CD4-positive, alpha-beta T cell treated with Interleukin-6 for 4 hours (primary cell): ENCODE measurements at regions not wholly inside any gene's neighbourhood (a gene's known extent, or its start where the extent isn't known, plus 50 kb on each side); places are given as distances from the start of the nearest gene placed in this dataset.
"Not testable (repeated sequence)": the region's sequence is repeated elsewhere in the genome, so short reads cannot be mapped to it uniquely, and the experiment has no call there.

Experiments
- DNase-seq: peaks from one replicate; pipeline ENCODE4 v3.0.0-alpha.2; 2020; ENCODE audit warnings: mixed read lengths

- not testable (repeated sequence) for DNase-seq
Observed at GRCh38 chr7:35853194-35853593, 52.3 kb downstream of the SEPTIN7 start.

- no peak for DNase-seq
Observed at GRCh38 chr7:35854311-35854710, 53.5 kb downstream of the SEPTIN7 start.

- no peak for DNase-seq
Observed at GRCh38 chr7:35856175-35856574, 55.3 kb downstream of the SEPTIN7 start.

- DNase-seq: no peak
Observed at GRCh38 chr7:35860664-35861063, 59.8 kb downstream of the SEPTIN7 start.

GRCh38 chr7:35865287-35865686 lies 64.4 kb downstream of the SEPTIN7 start:
- no peak for DNase-seq

GRCh38 chr7:35866186-35866585 lies 65.3 kb downstream of the SEPTIN7 start:
- no peak for DNase-seq

GRCh38 chr7:35869117-35869516 lies 68.3 kb downstream of the SEPTIN7 start:
- DNase-seq: not testable (repeated sequence)

- DNase-seq: no peak
Observed at GRCh38 chr7:35869810-35870209, 69.0 kb downstream of the SEPTIN7 start.

- DNase-seq: no peak
Observed at GRCh38 chr7:35871856-35872255, 71.0 kb downstream of the SEPTIN7 start.

- no peak for DNase-seq
Observed at GRCh38 chr7:35874886-35875285, 74.0 kb downstream of the SEPTIN7 start.

- no peak for DNase-seq
Observed at GRCh38 chr7:35875292-35875691, 74.4 kb downstream of the SEPTIN7 start.

GRCh38 chr7:35878351-35878750 lies 77.5 kb downstream of the SEPTIN7 start:
- DNase-seq: no peak

GRCh38 chr7:35887430-35887829 lies 86.6 kb downstream of the SEPTIN7 start:
- not testable (repeated sequence) for DNase-seq

GRCh38 chr7:35889001-35889400 lies 88.1 kb downstream of the SEPTIN7 start:
- DNase-seq: no peak

- no peak for DNase-seq
Observed at GRCh38 chr7:35889870-35890269, 89.0 kb downstream of the SEPTIN7 start.

GRCh38 chr7:35891004-35891830 lies 90.4 kb downstream of the SEPTIN7 start:
- no peak for DNase-seq

- no peak for DNase-seq
Observed at GRCh38 chr7:35893649-35894048, 92.8 kb downstream of the SEPTIN7 start.

- DNase-seq: no peak
Observed at GRCh38 chr7:35894721-35895120, 93.9 kb downstream of the SEPTIN7 start.

- DNase-seq: no peak
Observed at GRCh38 chr7:35900651-35901050, 99.8 kb downstream of the SEPTIN7 start.

GRCh38 chr7:35905555-35905954 lies 104.7 kb downstream of the SEPTIN7 start:
- no peak for DNase-seq

- peak; percentile 76 for DNase-seq
Observed at GRCh38 chr7:35906191-35906908, 105.5 kb downstream of the SEPTIN7 start.

- DNase-seq: no peak
Observed at GRCh38 chr7:35908331-35909216, 107.7 kb downstream of the SEPTIN7 start.

- no peak for DNase-seq
Observed at GRCh38 chr7:35909870-35910357, 109.1 kb downstream of the SEPTIN7 start.
